ENCODE measurements at regions not wholly inside any gene's neighbourhood (a gene's known extent, or its start where the extent isn't known, plus 50 kb on each side); places are given as distances from the start of the nearest gene placed in this dataset.
A peak's percentile ranks its signal among the peaks of the same experiment; 100 is the strongest.
"Not testable (repeated sequence)": the region's sequence is repeated elsewhere in the genome, so short reads cannot be mapped to it uniquely, and the experiment has no call there.

- no peak for DNase-seq (ENCODE audit: low read depth, low spot score)
These were observed 95.4 kb upstream of the STC2 start for GRCh38 chr5:173423452-173424117.

GRCh38 chr5:173420108-173420507 is 91.9 kb upstream of the STC2 start:
- no peak for DNase-seq (ENCODE audit: low read depth, low spot score)

- no peak for DNase-seq (ENCODE audit: low read depth, low spot score)
These were observed 85.3 kb upstream of the STC2 start for GRCh38 chr5:173413471-173413982.

- DNase-seq (ENCODE audit: low read depth, low spot score) = no peak
These were observed 84.4 kb upstream of the STC2 start for GRCh38 chr5:173412566-173412965.

- DNase-seq (ENCODE audit: low read depth, low spot score) = no peak
These were observed 83.8 kb upstream of the STC2 start for GRCh38 chr5:173411791-173412555.

GRCh38 chr5:173410459-173411233 is 82.4 kb upstream of the STC2 start:
- DNase-seq (ENCODE audit: low read depth, low spot score) = no peak

- DNase-seq (ENCODE audit: low read depth, low spot score) = no peak
These were observed 80.7 kb upstream of the STC2 start for GRCh38 chr5:173408946-173409345.

GRCh38 chr5:173399851-173400250 is 71.6 kb upstream of the STC2 start:
- no peak for DNase-seq (ENCODE audit: low read depth, low spot score)

GRCh38 chr5:173397516-173397915 is 69.3 kb upstream of the STC2 start:
- DNase-seq (ENCODE audit: low read depth, low spot score) = no peak

- peak; percentile 69 for DNase-seq (ENCODE audit: low read depth, low spot score)
These were observed 68.2 kb upstream of the STC2 start for GRCh38 chr5:173396311-173396993.

GRCh38 chr5:173395933-173396308 is 67.7 kb upstream of the STC2 start:
- DNase-seq (ENCODE audit: low read depth, low spot score) = no peak

GRCh38 chr5:173395257-173395932 is 67.2 kb upstream of the STC2 start:
- peak; percentile 19 for DNase-seq (ENCODE audit: low read depth, low spot score)

- no peak for DNase-seq (ENCODE audit: low read depth, low spot score)
These were observed 66.5 kb upstream of the STC2 start for GRCh38 chr5:173394701-173395100.

- DNase-seq (ENCODE audit: low read depth, low spot score) = no peak
These were observed 64.0 kb upstream of the STC2 start for GRCh38 chr5:173392172-173392571.

- no peak for DNase-seq (ENCODE audit: low read depth, low spot score)
These were observed 62.8 kb upstream of the STC2 start for GRCh38 chr5:173391031-173391430.

- DNase-seq (ENCODE audit: low read depth, low spot score) = not testable (repeated sequence)
These were observed 59.1 kb upstream of the STC2 start for GRCh38 chr5:173387293-173387692.

GRCh38 chr5:173385832-173386360 is 57.7 kb upstream of the STC2 start:
- no peak for DNase-seq (ENCODE audit: low read depth, low spot score)

GRCh38 chr5:173383711-173384110 is 55.5 kb upstream of the STC2 start:
- DNase-seq (ENCODE audit: low read depth, low spot score) = no peak

- DNase-seq (ENCODE audit: low read depth, low spot score) = no peak
These were observed 50.5 kb upstream of the STC2 start for GRCh38 chr5:173378727-173379126.
